H1 (cell line): ENCODE measurements at regions not wholly inside any gene's neighbourhood (a gene's known extent, or its start where the extent isn't known, plus 50 kb on each side); places are given as distances from the start of the nearest gene placed in this dataset.

ENCODE experiments used
- CTCF ChIA-PET: fragments of 300-600 bp; sonication (Branson Sonifier 250); formaldehyde crosslinking; loops from one replicate; lab custom pipeline; 2021; ENCODE audit not compliant: partially characterized antibody; lab: Charles Lee
- POLR2A ChIA-PET: fragments of 300-600 bp; sonication (Branson Sonifier 250); formaldehyde crosslinking; loops from one replicate; lab custom pipeline; 2021; ENCODE audit warnings: inconsistent platforms; ENCODE audit not compliant: partially characterized antibody; lab: Charles Lee
- DNase-seq, 2 experiments: peaks; one replicate each; pipeline versions ENCODE4 v3.0.0 to v3.0.0-alpha.2; 2010 to 2022; ENCODE audit warnings: low spot score in 2 of 2, low read depth in 1 of 2, mixed read lengths in 1 of 2
- FAIRE-seq: peaks from 2 replicates; lab custom pipeline; 2011; peaks lifted over from hg19 to GRCh38; lab: Jason Lieb, UNC
- H2AFZ ChIP-seq: 2 replicates; pipeline ENCODE4 v1.8.1; 2012; ENCODE audit warnings: low read length, inconsistent platforms
- H2AK5ac ChIP-seq: 2 replicates; pipeline ENCODE4 v1.6.1; 2013; ENCODE audit warnings: low read depth, low read length
- H2BK120ac ChIP-seq: replicated peaks from 2 replicates; pipeline ENCODE3; 2013; ENCODE audit warnings: low read depth, low read length, inconsistent platforms
- H2BK12ac ChIP-seq: 2 replicates; pipeline ENCODE4 v1.6.1; 2013; ENCODE audit warnings: low read depth, low read length
- H2BK15ac ChIP-seq: 2 replicates; pipeline ENCODE4 v1.6.1; 2013; ENCODE audit warnings: low read length
- H2BK20ac ChIP-seq: 2 replicates; pipeline ENCODE4 v1.6.1; 2013; ENCODE audit warnings: low read length
- H2BK5ac ChIP-seq: 2 replicates; pipeline ENCODE4 v1.6.1; 2013; ENCODE audit warnings: low read depth, low read length
- H3K14ac ChIP-seq: 2 replicates; pipeline ENCODE4 v1.6.1; 2013; ENCODE audit warnings: inconsistent platforms; ENCODE audit not compliant: insufficient read length
- H3K18ac ChIP-seq: 2 replicates; pipeline ENCODE4 v1.6.1; 2013; ENCODE audit warnings: low read length; ENCODE audit errors: extremely low read depth
- H3K23ac ChIP-seq: 2 replicates; pipeline ENCODE4 v1.6.1; 2013; ENCODE audit warnings: inconsistent platforms; ENCODE audit not compliant: insufficient read length
- H3K23me2 ChIP-seq: 2 replicates; pipeline ENCODE4 v1.6.1; 2013; ENCODE audit warnings: low read depth, low read length
- H3K27ac ChIP-seq: 2 replicates; pipeline ENCODE4 v1.6.1; 2011; ENCODE audit warnings: low read depth, low read length, inconsistent platforms
- H3K27me3 ChIP-seq, 4 experiments: replicated peaks in 1 of 4; 1 replicate in 1 of 4; 2 replicates in 3 of 4; pipeline versions ENCODE4 v1.6.1 to v1.8.1; 2011 to 2013; ENCODE audit warnings: low read length in 3 of 4, mild to moderate bottlenecking in 3 of 4, inconsistent platforms in 2 of 4, mixed read lengths in 2 of 4, moderate library complexity in 1 of 4; ENCODE audit not compliant: control insufficient read depth in 3 of 4, insufficient read depth in 3 of 4; ENCODE audit errors: extremely low read depth in 1 of 4
- H3K36me3 ChIP-seq, 4 experiments: 2 replicates each; pipeline versions ENCODE4 v1.6.1 to v1.8.1; 2011 to 2013; ENCODE audit warnings: mild to moderate bottlenecking in 4 of 4, low read length in 3 of 4, moderate library complexity in 2 of 4, control low read depth in 1 of 4, inconsistent platforms in 1 of 4; ENCODE audit not compliant: insufficient read depth in 4 of 4, control insufficient read depth in 2 of 4
- H3K4ac ChIP-seq: replicated peaks from 2 replicates; pipeline ENCODE3; 2013; ENCODE audit warnings: low read length, low read depth, mixed read lengths, inconsistent platforms; ENCODE audit not compliant: insufficient read length
- H3K4me1 ChIP-seq, 4 experiments: replicated peaks in 1 of 4; 1 replicate in 1 of 4; 2 replicates in 3 of 4; pipeline versions ENCODE4 v1.6.1 to v1.8.1; 2011 to 2013; ENCODE audit warnings: low read length in 3 of 4, inconsistent platforms in 2 of 4, mixed read lengths in 1 of 4; ENCODE audit not compliant: insufficient read depth in 4 of 4, control insufficient read depth in 3 of 4
- H3K4me2 ChIP-seq, 2 experiments: 2 replicates each; pipeline versions ENCODE4 v1.6.1 to v1.8.1; 2011 to 2013; ENCODE audit warnings: low read depth in 2 of 2, low read length in 2 of 2, control low read depth in 1 of 2, inconsistent platforms in 1 of 2, mild to moderate bottlenecking in 1 of 2; ENCODE audit not compliant: insufficient read depth in 1 of 2
- H3K4me3 ChIP-seq, 4 experiments: fragments of 200-600, 300-600 bp in 1 of 4; sonication (generic), shearing (Covaris generic), sonication (Bioruptor Twin) in 1 of 4; 2 replicates each; pipeline versions ENCODE4 v1.5.1 to v1.8.1; 2011 to 2016; ENCODE audit warnings: low read length in 4 of 4, low read depth in 3 of 4, control low read depth in 2 of 4, inconsistent platforms in 2 of 4, mild to moderate bottlenecking in 2 of 4, mixed read lengths in 1 of 4, moderate library complexity in 1 of 4; ENCODE audit not compliant: insufficient read depth in 2 of 4; ENCODE audit errors: extremely low read depth in 1 of 4
- H3K56ac ChIP-seq: replicated peaks from 2 replicates; pipeline ENCODE3; 2013; ENCODE audit warnings: low read depth, mild to moderate bottlenecking, mixed read lengths, low read length, inconsistent platforms; ENCODE audit not compliant: insufficient read length
- H3K79me1 ChIP-seq: 2 replicates; pipeline ENCODE4 v1.6.1; 2013; ENCODE audit warnings: low read depth, low read length, control low read depth
- H3K79me2 ChIP-seq, 2 experiments: 2 replicates each; pipeline versions ENCODE4 v1.6.1 to v1.8.1; 2012 to 2013; ENCODE audit warnings: low read length in 2 of 2, mild to moderate bottlenecking in 2 of 2, inconsistent platforms in 1 of 2; ENCODE audit not compliant: insufficient read depth in 2 of 2, control insufficient read depth in 1 of 2
- H3K9ac ChIP-seq, 4 experiments: replicated peaks in 1 of 4; 1 replicate in 1 of 4; 2 replicates in 3 of 4; pipeline versions ENCODE4 v1.6.1 to v1.8.1; 2011 to 2013; ENCODE audit warnings: low read depth in 3 of 4, low read length in 3 of 4, control low read depth in 2 of 4, mild to moderate bottlenecking in 2 of 4, moderate library complexity in 2 of 4, inconsistent platforms in 1 of 4; ENCODE audit errors: extremely low read depth in 1 of 4
- H3K9me3 ChIP-seq, 2 experiments: 2 replicates each; pipeline versions ENCODE4 v1.6.1 to v1.8.1; 2012 to 2013; ENCODE audit warnings: mild to moderate bottlenecking in 2 of 2, moderate library complexity in 2 of 2, control low read depth in 1 of 2, inconsistent platforms in 1 of 2, low read depth in 1 of 2, low read length in 1 of 2, mixed read lengths in 1 of 2; ENCODE audit not compliant: insufficient read depth in 2 of 2
- H4K20me1 ChIP-seq, 2 experiments: replicated peaks in 1 of 2; 2 replicates each; pipeline versions ENCODE3 to v1.8.1; 2011 to 2013; ENCODE audit warnings: inconsistent platforms in 2 of 2, low read length in 2 of 2, mild to moderate bottlenecking in 1 of 2; ENCODE audit not compliant: insufficient read depth in 2 of 2, control insufficient read depth in 1 of 2
- H4K5ac ChIP-seq: 2 replicates; pipeline ENCODE4 v1.6.1; 2013; ENCODE audit warnings: low read length, low read depth, mixed read lengths, inconsistent platforms; ENCODE audit not compliant: insufficient read length
- H4K8ac ChIP-seq: 2 replicates; pipeline ENCODE4 v1.8.0; 2013; ENCODE audit warnings: mild to moderate bottlenecking, moderate library complexity, low read length, inconsistent platforms; ENCODE audit not compliant: insufficient read depth; ENCODE audit errors: extremely low read depth
- H4K91ac ChIP-seq: replicated peaks from 2 replicates; pipeline ENCODE3; 2013; ENCODE audit warnings: low read length, mixed read lengths, inconsistent platforms; ENCODE audit not compliant: insufficient read length
- BCL11A ChIP-seq, 2 experiments: IDR thresholded peaks; one replicate each; pipeline ENCODE4 v1.6.1; 2011; ENCODE audit warnings: low read depth in 2 of 2, low read length in 2 of 2, mild to moderate bottlenecking in 2 of 2
- EP300 ChIP-seq, 2 experiments: IDR thresholded peaks; 1 replicate in 1 of 2; 2 replicates in 1 of 2; pipeline ENCODE4 v1.6.1; 2011 to 2012; ENCODE audit warnings: low read depth in 2 of 2, low read length in 2 of 2, mild to moderate bottlenecking in 2 of 2, borderline replicate concordance in 1 of 2, inconsistent platforms in 1 of 2, moderate library complexity in 1 of 2
- EZH2 ChIP-seq: fragments of 200-600 bp; sonication (generic); IDR thresholded peaks from 2 replicates; pipeline ENCODE4 v1.7.1; 2012; ENCODE audit warnings: low read depth, mild to moderate bottlenecking, moderate library complexity, low read length, inconsistent platforms; ENCODE audit not compliant: severe bottlenecking
- KDM4A ChIP-seq: IDR thresholded peaks from one replicate; pipeline ENCODE4 v1.7.1; 2012; ENCODE audit warnings: low read depth, mild to moderate bottlenecking, moderate library complexity, low read length, inconsistent platforms; ENCODE audit not compliant: severe bottlenecking
- KDM5A ChIP-seq: fragments of 200-600 bp; IDR thresholded peaks from 2 replicates; pipeline ENCODE4 v1.7.1; 2012; ENCODE audit warnings: mild to moderate bottlenecking, low read length, inconsistent platforms, mixed read lengths
- NRF1 ChIP-seq: IDR thresholded peaks from 2 replicates; pipeline ENCODE4 v1.6.1; 2011; ENCODE audit warnings: mild to moderate bottlenecking, low read depth, low read length, improper control_type of control experiment
- SRF ChIP-seq: IDR thresholded peaks from 2 replicates; pipeline ENCODE4 v1.6.1; 2011; ENCODE audit warnings: mild to moderate bottlenecking, low read depth, low read length, moderate library complexity
- YY1 ChIP-seq: IDR thresholded peaks from 2 replicates; pipeline ENCODE4 v1.6.1; 2011; ENCODE audit warnings: low read depth, mild to moderate bottlenecking, low read length
- ZNF274 ChIP-seq: IDR thresholded peaks from 2 replicates; pipeline ENCODE4 v1.7.0; 2012; ENCODE audit warnings: low read length, borderline replicate concordance; ENCODE audit errors: extremely low read depth
- WGBS, 2 experiments: shearing (Covaris generic) in 1 of 2; methylation state at CpG; one replicate each; pipeline versions ENCODE4 v1.1.6 to v1.1.7; 2013 to 2015; ENCODE audit warnings: low lambda C conversion rate in 2 of 2, mixed read lengths in 2 of 2, inconsistent platforms in 1 of 2, low coverage in 1 of 2, missing lambda C conversion rate in 1 of 2; ENCODE audit not compliant: insufficient replicate concordance in 2 of 2, insufficient coverage in 1 of 2, insufficient read length in 1 of 2; ENCODE audit errors: extremely low coverage in 1 of 2, missing lambda C conversion rate in 1 of 2; 5-methylcytosine and 5-hydroxymethylcytosine counted together
- TF ChIP-seq, protein P1 (sequence below): IDR thresholded peaks from 2 replicates; pipeline ENCODE4 v1.6.1; 2012; ENCODE audit warnings: low read length, inconsistent platforms

- WGBS, 2 experiments, result 85% methylated on average over 8 of the region's 8 CpGs; no CpG with 5 or more reads in 1 of the 2 experiments
- FAIRE-seq, result no peak
- no peak overlapping the region; the same call in 1 of the 2 replicates for H3K18ac ChIP-seq
- H2BK15ac ChIP-seq, result no peak overlapping the region
- H4K91ac ChIP-seq, result no peak overlapping the region
- H3K36me3 ChIP-seq, result no peaks in the 10 kb centered on the region
- H2BK5ac ChIP-seq, result no peak overlapping the region
- H4K20me1 ChIP-seq, result no peaks in the 10 kb centered on the region
- H3K23me2 ChIP-seq, result no peaks in the 10 kb centered on the region
- H3K79me2 ChIP-seq, result no peaks in the 10 kb centered on the region
- no peak overlapping the region for H2AFZ ChIP-seq
- no peak for DNase-seq
- H3K14ac ChIP-seq, result no peak overlapping the region
- no peak overlapping the region for H2BK20ac ChIP-seq
- H3K56ac ChIP-seq, result no peak overlapping the region
- no peak overlapping the region for H2BK120ac ChIP-seq
- H3K4me3 ChIP-seq, result no peak overlapping the region
- no peak overlapping the region for H3K27ac ChIP-seq
- no peak overlapping the region for H4K8ac ChIP-seq
- no peak overlapping the region for H3K4me2 ChIP-seq
- no peaks in the 10 kb centered on the region for H3K9me3 ChIP-seq
- H3K27me3 ChIP-seq, result no peaks in the 10 kb centered on the region; a peak in 2 of 7 replicates
- no peak overlapping the region for H4K5ac ChIP-seq
- no peaks in the 10 kb centered on the region for H3K79me1 ChIP-seq
- POLR2A ChIA-PET, result interaction anchor here (1.6 kb wide), 1 partner anchor 140 kb away, joined by 3 read pairs; no protein-coding TSS in a partner anchor
- no peak overlapping the region for H2BK12ac ChIP-seq
- H2AK5ac ChIP-seq, result no peak overlapping the region
- H3K4ac ChIP-seq, result no peak overlapping the region
- H3K23ac ChIP-seq, result no peak overlapping the region
- no peak overlapping the region for H3K9ac ChIP-seq
- CTCF ChIA-PET, result interaction anchor here (0.8 to 5.4 kb wide), 13 partner anchors 12 to 209 kb away, joined by 3 to 29 read pairs (median 3); no protein-coding TSS in a partner anchor
- H3K4me1 ChIP-seq, result peaks cover 3 to 27% (median 11%) of the 10 kb centered on the region in 4 experiments; a peak in 6 of 7 replicates
- TF ChIP-seq KDM5A (no peak), ZNF274 (no peak), NRF1 (no peak), SRF (no peak), BCL11A (IDR thresholded peaks at IDR 0.05; ENCODE audit: low read depth in 2 of 2, low read length in 2 of 2) (no peak), YY1 (no peak), KDM4A (no peak), EP300 (IDR thresholded peaks at IDR 0.05; ENCODE audit: borderline replicate concordance in 1 of 2, low read depth in 2 of 2, low read length in 2 of 2) (no peak), EZH2 (no peak)
- TF ChIP-seq, protein P1, sequence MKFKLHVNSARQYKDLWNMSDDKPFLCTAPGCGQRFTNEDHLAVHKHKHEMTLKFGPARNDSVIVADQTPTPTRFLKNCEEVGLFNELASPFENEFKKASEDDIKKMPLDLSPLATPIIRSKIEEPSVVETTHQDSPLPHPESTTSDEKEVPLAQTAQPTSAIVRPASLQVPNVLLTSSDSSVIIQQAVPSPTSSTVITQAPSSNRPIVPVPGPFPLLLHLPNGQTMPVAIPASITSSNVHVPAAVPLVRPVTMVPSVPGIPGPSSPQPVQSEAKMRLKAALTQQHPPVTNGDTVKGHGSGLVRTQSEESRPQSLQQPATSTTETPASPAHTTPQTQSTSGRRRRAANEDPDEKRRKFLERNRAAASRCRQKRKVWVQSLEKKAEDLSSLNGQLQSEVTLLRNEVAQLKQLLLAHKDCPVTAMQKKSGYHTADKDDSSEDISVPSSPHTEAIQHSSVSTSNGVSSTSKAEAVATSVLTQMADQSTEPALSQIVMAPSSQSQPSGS, result no peak
These were observed 137.1 kb upstream of the UNC5B start for GRCh38 chr10:71075086-71075758.
